ENCODE measurements at regions not wholly inside any gene's neighbourhood (a gene's known extent, or its start where the extent isn't known, plus 50 kb on each side); places are given as distances from the start of the nearest gene placed in this dataset.

- DNase-seq = no peak
These were observed 164.0 kb upstream of the RAD23B start for GRCh38 chr9:107118863-107119624.

- DNase-seq = no peak
These were observed 163.3 kb upstream of the RAD23B start for GRCh38 chr9:107119735-107120134.

DNA sequence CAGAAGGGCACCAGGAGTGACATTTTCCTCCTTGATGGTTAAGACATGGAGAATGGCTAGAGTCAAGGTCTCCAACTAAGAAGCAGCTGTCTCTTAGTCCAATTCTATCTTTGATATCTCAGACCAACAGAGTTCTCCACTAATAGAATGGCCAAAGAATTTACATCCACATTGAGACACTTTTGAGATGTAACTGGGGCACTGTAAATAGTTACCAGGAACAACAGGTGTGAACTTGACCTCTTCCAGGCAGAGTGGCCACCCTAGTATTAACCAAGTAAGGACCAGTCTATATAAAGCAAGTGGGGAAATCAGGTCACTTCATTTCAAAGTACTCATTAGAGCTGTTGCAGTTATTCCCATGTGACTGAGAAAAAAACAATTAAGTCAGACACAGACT is 159.7 kb upstream of the RAD23B start:
- DNase-seq = no peak

DNA sequence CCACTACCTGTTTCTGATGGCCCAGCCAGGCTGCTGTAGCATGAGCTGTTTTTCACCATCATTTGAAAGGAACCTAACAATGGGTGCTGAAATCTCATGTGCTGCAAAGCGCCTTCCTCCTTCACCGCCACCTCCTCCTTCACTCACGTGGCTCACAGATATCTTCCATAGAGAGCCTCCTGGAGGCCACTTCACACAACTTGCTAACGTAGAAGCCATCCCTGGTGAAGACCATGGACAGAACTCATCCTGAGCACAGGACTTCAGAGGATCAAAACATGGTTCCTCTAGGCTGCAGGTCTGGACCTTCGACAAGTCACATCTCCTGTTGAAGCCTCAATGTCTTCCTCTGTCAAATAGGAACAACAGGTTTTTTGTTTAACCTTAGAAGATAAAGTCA is 155.5 kb upstream of the RAD23B start:
- DNase-seq = no peak

GRCh38 chr9:107131108-107131799 is 151.8 kb upstream of the RAD23B start:
- DNase-seq = no peak

DNA sequence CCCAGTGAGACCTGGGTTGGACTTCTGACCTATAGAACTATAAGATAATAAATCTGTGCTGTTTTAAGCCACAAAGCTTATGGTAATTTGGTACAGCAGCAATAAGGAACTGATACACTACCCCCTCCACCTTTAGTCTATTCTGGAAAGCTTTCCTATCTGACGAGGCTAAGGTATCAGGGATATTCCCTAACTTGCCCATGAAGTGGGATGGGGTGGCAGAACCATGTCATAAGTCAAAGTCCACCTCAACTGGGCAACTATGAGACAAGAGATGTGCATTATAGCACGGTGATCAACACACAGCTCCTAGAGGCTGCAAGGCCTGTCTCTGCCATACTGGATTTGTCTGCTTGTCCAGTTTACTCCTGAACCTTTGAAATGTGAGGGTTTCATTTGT is 146.8 kb upstream of the RAD23B start:
- DNase-seq = no peak

DNA sequence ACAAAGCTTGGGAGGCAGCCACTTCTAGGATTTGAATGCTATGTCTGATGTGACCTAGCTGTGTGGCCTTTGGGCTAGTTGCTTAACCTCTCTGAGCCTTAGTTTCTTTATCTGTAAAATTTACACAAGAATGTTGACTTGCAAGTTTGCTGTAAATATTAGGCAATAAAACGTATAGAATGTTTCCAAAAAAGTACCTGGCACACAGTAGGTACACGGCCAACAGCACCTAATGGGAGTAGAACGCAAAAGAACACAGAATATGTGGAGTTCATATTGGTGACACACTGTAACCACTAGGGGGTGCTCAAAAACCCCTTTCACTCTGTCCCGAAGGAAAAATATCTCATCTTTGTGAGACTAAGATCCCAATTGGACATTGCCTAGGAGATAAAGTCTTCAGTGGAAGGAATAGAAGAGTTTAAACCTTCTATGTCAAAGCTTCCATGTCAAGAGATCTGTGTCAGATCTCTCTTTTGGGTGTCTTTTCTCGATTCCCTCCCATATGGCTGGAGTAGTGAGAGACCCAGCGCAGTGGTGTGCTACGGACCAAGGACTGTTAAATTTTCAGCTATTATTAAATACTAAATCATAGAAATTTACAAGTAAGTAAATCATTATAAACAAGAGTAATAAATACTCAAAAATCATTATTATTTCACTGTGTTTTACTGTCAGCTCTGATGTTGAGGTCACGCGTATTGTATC is 145.4 kb upstream of the RAD23B start:
- DNase-seq = no peak

- no peak for DNase-seq
These were observed 144.7 kb upstream of the RAD23B start for GRCh38 chr9:107138261-107138992.

GRCh38 chr9:107141967-107142366 is 141.1 kb upstream of the RAD23B start:
- no peak for DNase-seq

- no peak for DNase-seq
These were observed 140.6 kb upstream of the RAD23B start for GRCh38 chr9:107142430-107142829.

GRCh38 chr9:107142896-107143603 is 140.0 kb upstream of the RAD23B start:
- DNase-seq = no peak

GRCh38 chr9:107144475-107144874 is 138.6 kb upstream of the RAD23B start:
- DNase-seq = no peak

DNA sequence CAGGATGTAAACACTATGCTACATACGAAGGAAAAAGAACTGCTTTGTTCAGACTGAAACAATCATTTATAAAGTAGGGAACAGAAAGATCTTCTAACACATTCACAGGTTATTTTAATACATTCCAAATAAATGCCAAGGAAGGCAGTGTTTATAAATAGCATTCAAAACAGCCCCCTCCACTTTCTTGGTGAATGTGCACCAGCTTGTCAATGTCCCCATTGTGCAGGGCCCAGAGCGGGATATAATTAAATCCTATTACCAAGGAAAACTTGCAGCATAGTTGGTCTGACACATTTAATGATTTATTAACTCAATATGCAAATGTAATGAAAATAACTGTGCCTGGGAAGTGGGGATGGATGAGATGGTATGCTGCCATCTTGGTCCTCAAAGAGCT is 135.9 kb upstream of the RAD23B start:
- DNase-seq = no peak

DNA sequence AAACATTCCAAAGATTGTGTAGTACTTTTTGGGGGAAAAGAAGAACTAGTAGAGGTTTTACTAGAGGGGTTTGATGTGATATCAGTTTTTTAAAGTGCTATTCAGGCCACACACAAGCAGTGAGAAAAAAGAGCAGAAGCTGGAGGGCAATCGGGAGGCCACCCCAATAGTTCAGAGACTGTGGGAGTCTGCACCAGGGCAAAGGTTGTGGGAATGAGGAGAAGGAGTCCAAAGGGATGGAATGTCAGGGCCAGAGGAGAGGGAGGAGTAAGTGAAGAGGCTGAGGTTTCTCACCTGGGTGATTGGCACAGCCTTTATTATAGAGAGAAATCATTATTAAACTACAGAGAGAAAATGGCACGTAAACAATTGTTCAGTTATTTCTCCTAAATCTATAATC is 134.9 kb upstream of the RAD23B start:
- no peak for DNase-seq

DNA sequence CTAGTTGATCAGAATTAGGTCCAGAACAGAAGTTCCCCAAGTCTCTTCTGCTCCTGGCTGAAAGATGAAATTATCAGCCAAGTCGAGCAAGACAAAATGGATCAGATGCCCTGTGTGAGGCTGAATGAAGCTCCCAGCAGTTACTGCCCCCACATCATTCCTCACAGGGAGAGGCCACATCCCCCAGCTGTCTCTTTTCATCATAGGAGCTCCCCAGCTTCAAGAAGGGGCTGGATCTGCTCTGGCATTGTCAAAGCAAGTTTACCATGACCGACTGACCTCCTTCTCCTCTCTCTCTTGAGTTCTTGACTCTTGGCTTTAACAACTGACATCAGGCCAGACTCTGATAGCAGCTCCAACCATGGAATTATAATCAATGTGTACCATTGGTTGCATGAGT is 133.3 kb upstream of the RAD23B start:
- no peak for DNase-seq

DNA sequence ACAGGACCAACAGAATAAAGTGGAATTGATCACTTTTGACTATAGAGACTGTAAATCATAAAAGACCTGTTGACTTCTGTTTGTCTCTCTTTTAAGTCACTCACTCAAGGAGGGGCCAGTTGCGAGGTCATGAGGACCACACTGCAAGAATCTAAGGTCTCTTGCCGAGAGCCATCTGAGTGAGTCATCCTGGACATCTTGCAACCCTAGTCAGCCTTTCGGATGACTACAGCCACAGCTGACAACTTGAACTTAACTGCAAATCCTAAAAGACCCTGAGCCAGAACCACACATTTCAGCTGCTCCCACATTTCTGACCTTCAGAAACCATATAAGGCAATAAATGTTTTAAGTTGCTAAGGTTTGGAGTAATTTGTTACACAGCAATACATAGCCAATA is 129.7 kb upstream of the RAD23B start:
- DNase-seq = no peak

GRCh38 chr9:107154291-107154690 is 128.8 kb upstream of the RAD23B start:
- no peak for DNase-seq

- DNase-seq = no peak
These were observed 128.3 kb upstream of the RAD23B start for GRCh38 chr9:107154766-107155165.

DNA sequence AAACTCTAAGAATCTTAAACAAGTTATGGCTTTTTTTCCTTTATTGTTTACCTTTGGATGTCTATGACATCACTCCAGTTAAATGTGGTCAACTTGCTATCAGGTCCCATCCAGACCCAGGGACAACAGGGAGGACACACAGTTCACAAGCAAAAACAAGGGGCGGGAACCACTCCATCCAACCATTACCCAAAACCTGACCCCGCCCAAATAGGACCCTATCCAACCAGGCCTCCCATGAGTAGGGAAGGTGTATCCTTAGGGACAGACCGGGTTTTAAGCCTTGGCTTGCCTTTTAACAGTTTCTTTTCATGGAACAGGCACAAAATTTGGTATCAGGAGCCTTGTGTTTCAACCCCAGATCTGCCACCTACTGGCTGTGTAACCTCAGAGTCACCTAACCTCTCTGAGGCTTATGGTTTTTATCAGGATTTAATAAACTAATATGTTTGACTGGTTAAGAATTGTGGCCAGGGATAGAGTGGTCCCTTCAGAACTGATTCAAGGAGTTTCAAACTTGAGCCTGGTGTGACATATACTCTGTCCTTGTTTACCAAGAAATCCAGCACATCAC is 127.7 kb upstream of the RAD23B start:
- DNase-seq = no peak

DNA sequence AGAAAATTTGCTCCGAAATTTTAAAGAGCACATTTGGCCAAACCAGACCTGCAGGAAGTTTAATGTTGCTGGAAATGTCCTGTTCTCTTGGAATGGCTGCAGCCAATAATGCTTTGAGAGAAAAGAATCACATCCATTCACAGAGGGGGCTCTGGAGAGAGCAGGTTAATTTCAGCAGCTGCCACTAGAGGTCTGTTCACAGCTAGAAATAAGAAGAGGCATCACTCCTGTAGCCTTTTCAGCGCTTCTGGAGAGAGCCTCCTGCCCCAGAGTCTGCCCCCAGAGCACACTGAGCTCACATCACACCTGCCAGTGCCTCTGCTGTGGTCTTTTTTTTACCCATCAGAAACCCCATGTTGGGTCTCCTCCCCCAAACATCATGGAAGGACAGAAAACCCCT is 124.8 kb upstream of the RAD23B start:
- no peak for DNase-seq

GRCh38 chr9:107161338-107161737 is 121.7 kb upstream of the RAD23B start:
- no peak for DNase-seq

- no peak for DNase-seq
These were observed 119.7 kb upstream of the RAD23B start for GRCh38 chr9:107163370-107163769.
